Sigmoid colon (tissue), 4 donors: ENCODE measurements at regions not wholly inside any gene's neighbourhood (a gene's known extent, or its start where the extent isn't known, plus 50 kb on each side); places are given as distances from the start of the nearest gene placed in this dataset.

ENCODE experiments used
- CTCF ChIP-seq, 4 experiments: fragments of 450-650 bp in 3 of 4; fragments of 200-600 bp in 1 of 4; IDR thresholded peaks; one replicate each; pipeline ENCODE4 v1.5.1; 2016 to 2019; ENCODE audit warnings: antibody characterized with exemption in 4 of 4, mild to moderate bottlenecking in 3 of 4, moderate library complexity in 2 of 4
- EP300 ChIP-seq, 4 donors: sonication (generic); formaldehyde crosslinking; IDR thresholded peaks; one replicate each; pipeline ENCODE4 v1.6.1; 2017; ENCODE audit warnings: antibody characterized with exemption in 4 of 4
- POLR2A ChIP-seq, 2 donors: fragments of 450-650 bp; IDR thresholded peaks; one replicate each; pipeline ENCODE4 v1.6.1; 2016; ENCODE audit warnings: antibody characterized with exemption in 2 of 2, mild to moderate bottlenecking in 2 of 2, moderate library complexity in 2 of 2

DNA sequence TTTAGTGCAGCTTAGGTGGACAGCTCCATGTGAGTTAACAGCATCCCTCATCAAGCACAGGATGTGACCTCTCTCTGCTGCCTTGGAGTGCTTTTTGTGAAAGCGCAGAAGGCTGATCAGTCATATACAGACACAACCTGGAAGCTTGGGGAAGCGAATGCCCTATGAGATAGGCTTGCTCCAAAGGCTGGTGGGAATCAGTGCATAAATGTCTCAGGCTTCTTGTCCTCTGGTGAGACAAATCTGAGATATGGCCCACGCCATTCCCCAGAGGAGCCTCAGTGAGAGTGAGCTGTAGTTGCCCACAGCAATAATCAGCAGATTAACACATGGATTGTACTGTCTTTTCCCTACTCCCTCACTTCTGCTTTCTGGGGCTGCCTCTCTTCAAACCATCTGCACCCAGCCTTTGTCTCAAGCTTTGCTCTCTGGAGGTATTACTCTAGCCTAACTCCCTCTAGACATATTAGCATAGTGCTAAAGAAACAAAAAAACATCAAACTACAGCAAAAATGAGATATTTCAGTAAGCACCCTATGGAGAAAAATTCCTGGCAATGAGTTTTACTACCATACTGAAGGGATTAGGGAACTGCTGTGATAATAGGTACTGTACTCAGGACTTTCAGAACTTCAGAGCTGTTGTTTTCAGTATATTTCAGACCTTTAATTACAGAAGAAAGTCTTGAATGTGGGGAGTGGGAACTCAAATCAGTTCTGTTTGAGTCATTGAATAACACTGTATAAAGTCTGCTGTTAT, 113.7 kb downstream of the OXSM start:
- TF ChIP-seq CTCF (IDR thresholded peaks at IDR 0.05): no peak
- no peak for TF ChIP-seq EP300 (IDR thresholded peaks at IDR 0.05)
- no peak for TF ChIP-seq POLR2A (IDR thresholded peaks at IDR 0.05)
